SW 1271 (cell line): ENCODE measurements at regions not wholly inside any gene's neighbourhood (a gene's known extent, or its start where the extent isn't known, plus 50 kb on each side); places are given as distances from the start of the nearest gene placed in this dataset.
"Not testable (repeated sequence)": the region's sequence is repeated elsewhere in the genome, so short reads cannot be mapped to it uniquely, and the experiment has no call there.

Experiments used
- DNase-seq, 2 experiments: peaks; one replicate each; lab custom pipeline; 2025; lab: John Stamatoyannopoulos, UW

- DNase-seq, result no peak
Observed at GRCh38 chr10:3264161-3264761, 91.7 kb upstream of the PITRM1 start.

- no peak for DNase-seq
Observed at GRCh38 chr10:3263747-3264146, 91.2 kb upstream of the PITRM1 start.

- DNase-seq, result no peak
Observed at GRCh38 chr10:3263082-3263481, 90.5 kb upstream of the PITRM1 start.

GRCh38 chr10:3261921-3262320, 89.3 kb upstream of the PITRM1 start:
- no peak for DNase-seq

- DNase-seq, result no peak
Observed at GRCh38 chr10:3260066-3260834, 87.7 kb upstream of the PITRM1 start.

GRCh38 chr10:3259499-3259898, 86.9 kb upstream of the PITRM1 start:
- DNase-seq, result no peak

- DNase-seq, result no peak
Observed at GRCh38 chr10:3258394-3258793, 85.8 kb upstream of the PITRM1 start.

GRCh38 chr10:3255616-3256015, 83.0 kb upstream of the PITRM1 start:
- DNase-seq, result no peak

- no peak for DNase-seq
Observed at GRCh38 chr10:3255075-3255474, 82.5 kb upstream of the PITRM1 start.

- DNase-seq, result not testable (repeated sequence)
Observed at GRCh38 chr10:3253974-3254373, 81.4 kb upstream of the PITRM1 start.

- no peak for DNase-seq
Observed at GRCh38 chr10:3251172-3251571, 78.6 kb upstream of the PITRM1 start.

- no peak for DNase-seq
Observed at GRCh38 chr10:3249307-3249889, 76.8 kb upstream of the PITRM1 start.

- DNase-seq, result peak in 1 of 2 experiments; percentile 33
Observed at GRCh38 chr10:3248526-3249306, 76.1 kb upstream of the PITRM1 start.

- DNase-seq, result no peak
Observed at GRCh38 chr10:3245395-3245794, 72.8 kb upstream of the PITRM1 start.

GRCh38 chr10:3241967-3242650, 69.5 kb upstream of the PITRM1 start:
- DNase-seq, result no peak

- DNase-seq, result no peak
Observed at GRCh38 chr10:3241274-3241921, 68.8 kb upstream of the PITRM1 start.

GRCh38 chr10:3239920-3240894, 67.6 kb upstream of the PITRM1 start:
- DNase-seq, result no peak

- peak in 1 of 2 experiments; percentile 26 for DNase-seq
Observed at GRCh38 chr10:3239066-3239919, 66.7 kb upstream of the PITRM1 start.
